Activated CD8-positive, alpha-beta memory T cell treated with anti-CD3 and anti-CD28 coated beads for 48 hours (primary cell): ENCODE measurements at regions not wholly inside any gene's neighbourhood (a gene's known extent, or its start where the extent isn't known, plus 50 kb on each side); places are given as distances from the start of the nearest gene placed in this dataset.

Experiments
- DNase-seq, 3 experiments: peaks; one replicate each; pipeline ENCODE4 v3.0.0-alpha.2; 2020; ENCODE audit warnings: low read depth in 2 of 3, low spot score in 2 of 3

- DNase-seq = no peak
Observed at GRCh38 chr7:1286946-1287645, 54.4 kb downstream of the UNCX start.

DNA sequence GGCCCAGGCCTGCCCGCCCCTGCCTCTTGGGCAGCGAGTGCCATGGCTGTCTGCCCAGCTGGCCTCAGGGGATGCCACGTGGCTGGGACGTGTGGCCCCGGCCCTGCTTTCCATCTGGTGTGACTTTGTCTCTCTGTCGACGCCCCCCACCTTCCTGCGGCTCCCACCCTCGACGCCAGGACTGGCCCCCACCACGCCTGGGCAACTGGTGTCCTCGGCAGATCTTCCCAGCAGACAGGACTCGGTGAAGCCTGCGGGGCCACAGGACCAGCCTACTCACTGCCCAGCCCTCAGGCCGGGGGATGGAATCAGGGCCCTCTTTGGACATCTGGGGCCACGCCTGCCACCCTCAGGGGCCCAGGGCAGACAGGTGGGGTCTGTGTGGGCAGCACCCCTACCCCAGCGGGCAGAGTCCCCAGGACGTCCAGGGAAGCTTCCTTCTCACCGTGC, 55.1 kb downstream of the UNCX start:
- DNase-seq = no peak

GRCh38 chr7:1288390-1288995, 55.8 kb downstream of the UNCX start:
- DNase-seq = no peak

GRCh38 chr7:1288996-1289551, 56.4 kb downstream of the UNCX start:
- DNase-seq = no peak

DNA sequence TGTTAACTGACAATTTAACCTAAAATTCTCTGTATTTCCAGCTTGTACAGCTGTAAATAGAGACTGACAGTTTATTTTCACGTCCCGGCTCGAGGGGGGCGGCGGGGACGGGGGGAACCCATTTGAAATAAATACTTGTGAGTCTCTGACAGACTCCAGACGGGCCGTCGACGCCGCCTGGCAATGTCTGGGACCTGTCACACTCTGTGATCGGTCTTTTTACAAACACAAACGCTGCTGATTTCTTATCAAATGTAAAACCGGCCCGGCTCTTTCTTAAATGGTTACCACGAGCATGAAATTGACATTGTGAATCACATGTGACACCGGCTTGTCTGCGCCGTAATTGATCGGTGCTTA, 57.0 kb downstream of the UNCX start:
- no peak for DNase-seq

DNA sequence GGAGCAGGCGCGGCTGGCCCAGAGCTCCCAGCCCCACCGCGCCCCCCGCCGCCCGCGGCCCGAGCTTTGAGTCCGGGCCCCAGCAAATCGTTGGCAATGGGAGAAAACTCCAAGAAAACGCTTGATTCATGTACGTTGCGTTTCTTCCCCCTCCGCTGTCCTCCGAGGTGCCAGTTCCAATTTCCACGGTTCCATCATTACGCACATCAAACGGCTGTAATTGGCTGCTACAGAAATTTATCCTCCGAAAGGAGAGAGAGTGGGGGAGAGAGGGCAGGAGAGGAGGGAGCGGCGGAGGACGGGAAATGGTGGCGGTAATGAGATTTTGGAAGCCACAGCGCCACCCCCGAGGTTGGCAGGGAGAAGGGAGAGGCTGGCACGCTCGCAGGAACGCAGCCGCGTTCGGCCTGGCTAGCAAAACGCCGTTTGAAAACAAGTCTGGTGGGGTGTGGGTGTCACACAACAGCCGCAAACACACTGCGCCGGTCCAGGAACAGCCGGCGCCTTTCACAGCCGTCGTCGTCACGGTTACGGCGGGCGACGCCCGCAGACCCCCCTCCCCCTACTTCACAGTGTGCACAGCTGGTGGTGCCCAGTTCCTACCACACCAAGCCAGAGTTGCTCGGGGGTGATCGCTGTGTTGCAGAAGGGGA, 57.5 kb downstream of the UNCX start:
- no peak for DNase-seq

DNA sequence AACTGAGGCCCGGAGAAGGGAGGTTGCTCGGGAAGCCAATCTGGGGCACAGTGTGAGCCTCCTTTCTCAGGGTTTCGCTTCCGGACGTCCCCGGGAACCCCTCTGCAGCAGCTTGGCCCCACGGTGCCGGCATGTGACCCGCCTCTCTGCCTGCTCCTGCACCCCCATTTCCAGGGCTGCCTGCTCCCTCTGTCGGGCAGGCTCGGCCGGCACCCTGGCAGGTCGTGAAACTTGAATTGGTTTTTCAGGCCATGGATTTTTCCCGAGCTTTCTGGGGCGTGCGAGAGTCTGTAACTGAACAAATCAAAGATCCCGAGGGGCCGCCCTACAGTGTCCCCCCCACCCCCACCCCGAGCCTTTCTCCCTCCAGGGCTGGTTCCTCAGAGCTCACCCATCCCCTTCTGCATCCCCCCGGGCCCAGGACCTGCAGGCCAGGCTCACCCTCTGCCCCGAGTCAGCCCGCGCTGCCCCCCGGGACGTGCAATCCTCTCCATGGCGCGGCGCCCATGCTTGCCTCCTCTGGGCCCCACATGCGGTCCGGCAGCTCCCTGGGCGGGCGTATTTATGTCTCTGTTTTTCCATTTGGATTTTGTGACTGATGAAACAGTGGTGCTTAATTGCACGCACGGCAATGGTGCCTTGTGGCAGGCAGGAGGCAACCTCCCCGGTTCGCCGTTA, 58.1 kb downstream of the UNCX start:
- DNase-seq = no peak

GRCh38 chr7:1291357-1291689, 58.7 kb downstream of the UNCX start:
- DNase-seq = no peak

- DNase-seq = no peak
Observed at GRCh38 chr7:1291845-1292765, 59.4 kb downstream of the UNCX start.

DNA sequence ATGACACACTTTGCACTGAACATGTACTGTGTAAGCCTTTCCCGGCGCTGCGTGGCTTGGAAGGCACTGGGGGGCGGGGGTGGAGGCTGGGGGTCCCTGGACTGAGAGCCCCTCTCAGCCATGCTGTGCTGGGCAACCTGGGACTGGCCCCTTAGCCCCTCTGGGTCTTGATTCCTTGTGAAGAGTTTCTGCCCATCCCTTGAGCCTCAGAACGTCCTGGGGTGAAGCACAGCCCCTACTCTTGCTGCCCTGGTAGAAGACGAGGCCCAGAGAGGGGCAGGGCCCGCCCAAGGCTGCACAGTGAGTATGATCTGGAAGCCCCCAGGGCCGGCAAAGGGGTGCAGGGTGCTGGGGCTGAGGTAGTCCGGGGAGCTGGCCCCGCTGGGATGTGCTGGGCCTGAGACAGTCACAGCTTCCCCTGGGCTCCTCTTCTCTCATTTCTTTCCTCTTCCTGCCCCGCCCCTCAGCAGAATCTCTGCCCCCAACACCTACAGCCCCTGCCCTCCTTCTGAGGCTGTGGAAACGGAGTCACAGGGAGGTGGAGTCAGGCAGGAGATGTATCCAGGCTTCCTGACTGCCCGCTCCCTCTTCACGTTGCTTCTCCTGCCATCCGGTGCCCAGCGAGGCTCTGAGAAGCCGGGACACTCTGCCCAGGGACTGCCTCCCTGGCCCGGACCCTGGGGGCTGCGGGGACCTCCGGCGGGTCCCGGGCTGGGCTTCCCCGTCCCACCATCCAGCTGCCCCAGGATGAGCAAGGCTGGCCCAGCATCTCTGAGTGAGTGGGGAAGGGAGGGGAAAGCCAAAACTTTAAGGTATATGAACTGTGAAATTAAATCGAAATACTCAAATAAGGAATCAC, 60.5 kb downstream of the UNCX start:
- DNase-seq = no peak

GRCh38 chr7:1293950-1294411, 61.3 kb downstream of the UNCX start:
- no peak for DNase-seq

- DNase-seq = no peak
Observed at GRCh38 chr7:1295776-1296355, 63.2 kb downstream of the UNCX start.

- DNase-seq = no peak
Observed at GRCh38 chr7:1296356-1296981, 63.8 kb downstream of the UNCX start.

- DNase-seq = no peak
Observed at GRCh38 chr7:1297017-1297960, 64.6 kb downstream of the UNCX start.

DNA sequence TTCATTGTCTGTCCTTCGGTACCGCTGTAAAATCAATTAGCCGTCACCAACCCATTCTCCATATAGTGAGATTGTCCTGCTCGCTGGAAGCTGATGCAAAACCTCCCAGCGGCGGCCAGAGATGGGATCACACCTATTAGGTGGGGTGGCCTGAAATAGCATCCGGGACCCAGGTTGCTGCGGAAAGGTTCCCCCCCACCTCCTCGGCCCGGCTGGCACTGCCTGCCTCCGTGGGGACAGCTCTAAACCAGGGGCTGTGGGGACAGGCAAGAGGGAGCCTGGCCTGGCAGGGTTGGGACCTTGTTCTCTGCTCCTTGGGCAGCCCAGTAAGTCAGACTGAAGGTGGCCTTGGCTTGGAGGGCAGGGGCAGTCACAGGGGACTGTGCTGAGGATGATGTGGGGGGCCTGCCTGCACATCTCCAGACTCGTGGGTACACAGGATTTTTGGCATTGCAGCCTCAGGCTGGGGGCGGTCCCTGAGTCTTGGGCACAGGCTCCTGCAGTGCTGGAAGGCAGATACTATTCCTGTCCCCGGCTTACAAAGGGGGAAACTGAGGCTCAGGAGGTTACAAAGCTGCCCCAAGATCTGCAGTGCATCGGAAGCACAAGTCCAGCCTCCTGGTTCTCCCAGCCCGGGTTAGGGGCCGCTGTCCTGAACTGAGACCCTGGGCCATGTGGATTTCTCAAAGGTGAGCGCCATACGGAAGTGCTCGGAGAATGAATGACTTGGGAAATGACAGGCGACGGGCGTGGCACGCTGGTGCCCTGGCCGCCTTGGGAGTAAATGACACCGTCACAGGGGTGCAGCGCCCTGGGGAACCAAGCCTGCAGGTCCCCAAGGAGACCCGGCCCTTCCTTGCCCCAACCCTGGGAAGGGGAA, 65.6 kb downstream of the UNCX start:
- DNase-seq = no peak

DNA sequence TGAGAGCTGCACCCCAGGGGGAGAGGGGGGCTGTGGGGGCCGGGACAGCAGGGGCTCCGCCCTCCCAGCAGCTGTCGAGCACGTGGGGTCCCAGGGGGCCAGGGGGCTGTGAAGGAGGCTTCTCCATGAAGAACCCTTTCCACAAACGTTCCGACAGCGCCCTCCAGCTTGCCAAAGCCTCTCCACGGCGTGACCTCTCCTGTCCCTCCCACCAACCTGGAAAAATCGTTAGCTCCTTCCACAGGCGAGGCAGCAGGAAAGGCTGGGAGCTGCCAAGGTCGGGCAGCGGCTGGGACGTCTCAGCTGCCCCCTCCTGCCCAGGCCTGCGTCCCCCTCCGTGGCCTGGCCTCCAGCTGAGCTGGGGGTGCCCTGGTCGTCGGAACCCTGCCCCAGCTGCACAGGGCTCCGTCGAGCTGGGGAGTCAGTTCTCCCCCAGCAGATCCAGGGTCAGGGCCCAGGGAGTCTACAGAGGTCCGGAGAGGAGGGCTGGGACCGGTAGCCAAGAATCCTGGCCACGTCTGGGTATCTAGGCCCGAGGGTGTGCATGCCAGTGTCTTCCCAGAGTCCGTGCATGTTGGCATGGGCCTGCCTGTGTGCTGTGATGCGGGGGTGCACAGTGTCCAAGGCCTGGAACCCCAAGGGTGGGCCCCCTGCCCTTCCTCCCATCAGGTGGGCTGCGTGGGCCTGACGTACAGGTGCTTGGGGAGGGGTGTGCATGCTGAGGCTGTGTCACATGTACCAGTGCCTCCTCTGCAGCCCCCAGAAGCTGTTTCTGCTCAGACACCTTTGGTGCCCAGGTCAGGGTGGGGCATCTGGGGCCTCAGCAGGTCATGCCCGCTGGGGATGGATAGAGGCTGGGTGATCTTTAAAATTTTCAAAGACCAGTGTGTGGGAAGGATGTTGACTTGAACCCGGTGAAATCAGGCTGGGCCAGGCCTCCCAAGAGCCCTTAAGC, 66.5 kb downstream of the UNCX start:
- no peak for DNase-seq
